ENCODE measurements at regions not wholly inside any gene's neighbourhood (a gene's known extent, or its start where the extent isn't known, plus 50 kb on each side); places are given as distances from the start of the nearest gene placed in this dataset.

- TF ChIP-seq CTCF (IDR thresholded peaks at IDR 0.05) (no peak), EZH2 (IDR thresholded peaks at IDR 0.05) (no peak)
These were observed 208.5 kb upstream of the CITED2 start for GRCh38 chr6:139582956-139583355.
